Suppressor macrophage (primary cell): ENCODE measurements at regions not wholly inside any gene's neighbourhood (a gene's known extent, or its start where the extent isn't known, plus 50 kb on each side); places are given as distances from the start of the nearest gene placed in this dataset.
"Not testable (repeated sequence)": the region's sequence is repeated elsewhere in the genome, so short reads cannot be mapped to it uniquely, and the experiment has no call there.

Source experiments
- DNase-seq, 4 experiments: peaks; one replicate each; pipeline ENCODE4 v3.0.0-alpha.2; 2020 to 2022

DNA sequence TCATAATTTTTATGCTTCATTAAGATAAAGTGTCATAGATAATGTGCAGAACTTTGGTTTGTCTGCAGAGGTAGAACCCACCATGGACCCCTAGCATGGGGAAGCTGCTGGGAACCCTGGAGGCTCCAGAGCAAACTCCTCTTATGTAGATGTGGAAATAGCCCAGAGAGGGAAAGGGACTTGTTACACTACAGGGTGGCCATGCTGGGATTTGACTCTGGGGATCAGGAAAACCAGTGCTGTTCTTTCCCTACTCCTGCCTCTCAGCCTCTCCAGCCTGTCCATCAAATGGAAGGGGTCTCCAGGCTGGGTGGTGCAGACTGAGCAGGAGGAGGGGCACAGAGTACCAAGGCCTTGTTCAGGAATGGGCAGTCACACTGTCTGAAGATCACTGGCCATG is 54.2 kb downstream of the MSX1 start:
- no peak for DNase-seq

- DNase-seq, result no peak
Measured at GRCh38 chr4:4914059-4914820, 54.8 kb downstream of the MSX1 start.

DNA sequence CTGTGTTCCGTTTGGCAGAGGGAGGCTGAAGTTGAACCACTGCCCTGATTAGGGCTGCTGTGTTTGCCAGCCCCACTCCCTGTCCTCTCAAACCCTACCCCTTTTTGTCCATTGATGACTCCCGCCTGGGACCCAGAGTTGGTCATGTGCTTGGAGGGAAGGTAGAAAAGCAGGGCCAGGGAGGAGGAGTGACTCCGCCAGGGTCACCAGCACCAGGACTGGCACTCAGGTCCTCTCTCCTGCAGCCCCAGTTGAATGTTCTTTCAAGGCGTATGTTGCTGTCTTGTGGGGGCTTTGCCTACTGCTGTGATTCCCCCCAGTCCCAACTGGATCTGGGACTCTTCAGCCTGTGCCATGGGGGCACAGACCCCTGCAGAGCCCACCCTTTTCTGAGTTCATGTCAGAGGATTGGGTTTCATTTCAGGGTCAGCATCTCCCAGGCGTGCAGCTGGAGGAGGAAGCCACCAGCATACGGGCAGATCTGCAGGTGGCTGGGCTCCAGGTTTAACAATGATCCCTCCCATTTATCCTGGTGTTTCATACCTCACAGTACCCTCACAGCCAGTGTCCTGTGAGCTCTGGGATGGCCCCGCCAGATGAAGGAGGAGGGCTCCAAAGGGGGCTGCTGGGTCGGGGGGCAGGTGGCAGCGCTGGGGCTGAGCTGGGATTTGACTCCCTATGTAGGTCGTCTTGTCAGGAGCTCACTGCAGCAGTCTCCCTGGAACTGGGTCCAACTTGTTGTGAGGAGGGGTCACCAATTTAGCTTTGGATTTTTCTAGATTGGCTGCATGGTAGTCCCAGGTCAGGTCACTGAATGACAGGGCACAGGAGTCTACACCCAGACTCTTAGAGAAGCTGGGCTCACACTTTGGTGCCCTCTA is 55.7 kb downstream of the MSX1 start:
- no peak for DNase-seq

GRCh38 chr4:4918067-4918466 is 58.6 kb downstream of the MSX1 start:
- no peak for DNase-seq

GRCh38 chr4:4919927-4920326 is 60.5 kb downstream of the MSX1 start:
- no peak for DNase-seq

DNA sequence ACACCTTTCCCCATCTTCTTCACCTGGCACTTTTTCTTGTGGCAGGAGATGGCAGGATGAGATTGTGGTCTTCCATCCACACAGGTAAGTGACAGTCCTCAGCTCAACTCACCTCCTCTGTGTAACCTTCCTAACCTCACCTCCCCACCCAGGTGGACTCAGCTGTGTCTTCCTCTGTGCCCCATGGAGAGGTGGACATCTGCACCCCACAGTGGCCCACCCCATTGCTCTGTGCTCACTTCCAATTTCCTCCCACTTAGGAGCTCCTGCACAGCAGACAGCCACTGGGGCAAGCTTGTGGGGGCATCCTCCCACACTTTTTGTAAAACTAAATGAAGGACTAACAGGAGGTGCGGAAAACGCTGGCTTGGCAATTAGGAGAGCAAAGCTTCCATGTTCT is 61.6 kb downstream of the MSX1 start:
- no peak for DNase-seq

DNA sequence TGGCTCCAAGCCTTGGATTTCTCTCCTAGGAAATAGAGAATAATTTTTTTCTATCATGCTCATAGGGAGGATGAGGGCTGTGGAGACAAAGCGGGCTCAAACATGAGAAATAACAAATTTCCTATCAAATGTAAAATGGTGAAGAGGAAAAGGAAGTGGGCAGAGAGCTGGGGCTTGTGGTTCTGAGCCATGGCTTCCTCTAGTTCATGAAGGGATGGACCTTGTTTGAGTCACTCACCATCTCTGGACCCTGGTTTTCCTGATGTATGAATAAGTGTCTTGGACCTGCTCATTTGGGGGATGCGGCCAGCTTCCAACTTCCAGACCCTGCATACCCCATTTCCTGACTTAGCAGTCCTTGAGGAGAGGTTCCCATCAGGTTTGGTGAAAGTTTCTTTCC is 63.0 kb downstream of the MSX1 start:
- DNase-seq, result no peak

- DNase-seq, result peak in 1 of 4 experiments; percentile 19
Measured at GRCh38 chr4:4923201-4923600, 63.7 kb downstream of the MSX1 start.

GRCh38 chr4:4930677-4931076 is 71.2 kb downstream of the MSX1 start:
- no peak for DNase-seq

- no peak for DNase-seq
Measured at GRCh38 chr4:4935974-4936373, 76.5 kb downstream of the MSX1 start.

DNA sequence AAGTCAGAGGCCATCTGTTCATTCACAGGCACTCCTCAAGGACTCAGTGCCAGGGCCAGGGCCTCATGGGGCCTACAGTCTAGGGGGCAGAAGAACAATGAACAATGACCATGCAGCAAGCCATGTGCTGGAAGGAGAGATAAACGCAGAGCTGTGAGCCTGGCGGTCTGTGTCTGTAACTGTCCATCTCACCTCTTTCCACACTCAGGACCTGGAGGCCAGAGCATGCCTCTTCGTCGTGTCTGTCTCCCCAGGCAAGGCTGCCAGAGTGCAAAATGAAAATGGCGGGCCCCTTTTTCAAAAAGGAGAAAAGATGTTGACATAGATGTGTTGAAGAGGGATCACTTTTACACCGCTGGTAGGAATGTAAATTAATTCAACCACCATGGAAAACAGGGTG is 78.5 kb downstream of the MSX1 start:
- no peak for DNase-seq

- DNase-seq, result no peak
Measured at GRCh38 chr4:4941751-4942150, 77.5 kb downstream of the CYTL1 start.

DNA sequence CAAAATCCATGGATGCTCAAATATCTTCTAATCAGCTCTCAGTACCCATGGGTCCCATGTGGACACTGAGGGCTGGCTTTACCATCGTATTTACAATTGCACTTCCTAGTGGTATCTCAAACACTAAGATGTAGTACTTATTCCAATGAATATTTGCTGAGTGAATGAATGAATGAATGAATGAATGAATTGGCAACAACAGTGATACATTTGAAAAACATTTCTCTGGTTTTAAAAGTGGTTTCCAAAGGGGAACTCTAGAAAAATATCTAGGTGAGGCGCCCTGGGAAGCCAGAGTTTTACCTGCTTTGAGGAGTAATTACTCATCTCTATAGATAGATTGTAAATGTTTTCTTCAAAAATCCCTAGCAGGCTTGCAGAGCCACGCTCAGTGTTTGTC is 76.6 kb downstream of the CYTL1 start:
- DNase-seq, result no peak

DNA sequence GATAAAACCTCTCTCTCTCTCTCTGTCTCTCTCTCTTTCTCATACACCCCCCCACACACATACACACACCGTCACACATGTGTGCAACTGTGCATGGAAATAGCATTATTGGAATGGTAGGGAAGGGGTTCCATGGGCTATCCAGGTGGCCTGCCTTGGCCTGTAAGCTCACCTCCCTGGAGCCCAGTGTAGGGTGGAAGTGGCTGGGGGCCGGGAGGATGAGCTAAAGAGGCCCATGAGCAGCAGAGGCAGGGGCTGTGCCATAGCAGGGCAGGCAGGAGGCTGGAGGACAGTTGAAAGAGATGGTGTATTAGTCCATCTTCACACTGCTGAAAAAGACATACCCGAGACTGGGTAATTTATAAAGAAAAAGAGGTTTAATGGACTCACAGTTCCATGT is 74.2 kb downstream of the CYTL1 start:
- no peak for DNase-seq

DNA sequence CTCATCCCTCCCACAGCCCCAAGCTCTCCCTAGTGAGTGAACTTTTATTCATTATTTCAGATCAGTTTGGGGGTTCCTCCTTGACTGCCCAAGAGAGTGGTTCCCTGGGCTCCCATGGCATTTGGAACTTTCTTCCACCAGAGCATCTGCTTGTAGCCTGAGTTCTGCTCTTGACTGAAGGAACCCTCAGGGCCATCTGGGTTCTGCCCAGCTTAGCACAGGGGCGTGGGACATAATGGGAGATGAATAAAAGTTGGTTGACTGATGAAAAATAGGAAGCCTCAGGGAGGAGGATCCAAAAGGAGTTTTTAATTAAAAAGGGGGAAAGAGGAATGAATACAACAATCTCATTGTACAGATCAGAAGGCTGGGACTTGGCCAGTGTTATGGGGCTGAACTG is 73.4 kb downstream of the CYTL1 start:
- no peak for DNase-seq

DNA sequence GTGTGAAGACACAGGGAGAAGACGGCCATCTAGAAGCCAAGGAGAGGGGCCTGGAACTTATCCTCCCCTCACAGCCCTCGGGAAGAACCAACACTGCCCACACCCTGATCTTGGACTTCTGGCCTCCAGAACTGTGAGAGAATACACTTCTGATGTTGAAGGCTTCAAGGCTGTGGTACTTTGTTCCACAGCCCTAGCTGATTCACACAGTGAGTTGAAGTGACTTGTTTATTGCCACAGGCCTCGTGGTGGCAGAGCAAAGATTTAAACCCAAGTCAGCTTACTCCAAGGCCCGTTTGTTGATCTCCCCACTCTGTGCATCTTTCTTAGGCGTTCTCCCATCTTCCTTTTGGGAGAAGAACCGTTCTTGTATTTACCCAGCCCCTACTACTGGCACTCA is 72.8 kb downstream of the CYTL1 start:
- no peak for DNase-seq

DNA sequence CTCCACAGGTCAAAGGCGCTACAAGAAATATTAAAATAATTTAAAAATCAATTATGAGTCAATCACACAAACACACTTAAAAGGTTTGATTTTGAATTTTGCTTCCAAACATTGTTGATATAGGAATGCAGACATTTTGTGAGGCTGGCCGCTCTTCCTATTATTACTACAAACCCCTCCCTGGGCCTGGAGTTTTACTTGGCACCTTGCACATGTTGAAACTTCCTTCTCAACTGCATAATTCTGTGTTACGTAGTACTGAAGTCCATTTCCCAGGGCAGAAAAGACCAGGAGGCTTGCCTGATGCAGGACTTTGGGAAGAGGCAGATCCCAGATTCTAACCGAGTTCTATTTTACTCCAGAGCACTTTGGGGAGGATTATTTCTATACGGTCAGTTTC is 71.5 kb downstream of the CYTL1 start:
- DNase-seq, result no peak

DNA sequence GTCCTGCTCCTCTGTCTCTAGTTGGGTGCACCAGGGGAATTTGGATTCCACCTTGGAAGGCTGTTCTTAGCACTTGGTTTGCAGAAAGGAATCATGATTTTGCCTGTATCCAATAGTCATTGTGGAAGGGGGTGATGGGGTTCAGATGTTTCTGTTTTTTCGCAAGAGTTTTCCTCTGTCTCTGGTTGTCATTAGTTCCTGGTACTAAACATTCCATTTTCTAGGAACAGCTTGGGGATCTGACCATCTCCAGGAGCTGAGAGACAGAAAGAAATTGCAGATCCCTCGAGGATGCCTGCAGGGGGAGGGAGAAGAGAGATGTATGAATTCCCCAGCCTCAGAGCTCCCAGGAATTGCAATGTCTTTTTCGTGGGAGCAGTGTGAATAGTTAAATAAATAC is 70.9 kb downstream of the CYTL1 start:
- DNase-seq, result no peak

GRCh38 chr4:4950561-4951290 is 68.5 kb downstream of the CYTL1 start:
- no peak for DNase-seq

DNA sequence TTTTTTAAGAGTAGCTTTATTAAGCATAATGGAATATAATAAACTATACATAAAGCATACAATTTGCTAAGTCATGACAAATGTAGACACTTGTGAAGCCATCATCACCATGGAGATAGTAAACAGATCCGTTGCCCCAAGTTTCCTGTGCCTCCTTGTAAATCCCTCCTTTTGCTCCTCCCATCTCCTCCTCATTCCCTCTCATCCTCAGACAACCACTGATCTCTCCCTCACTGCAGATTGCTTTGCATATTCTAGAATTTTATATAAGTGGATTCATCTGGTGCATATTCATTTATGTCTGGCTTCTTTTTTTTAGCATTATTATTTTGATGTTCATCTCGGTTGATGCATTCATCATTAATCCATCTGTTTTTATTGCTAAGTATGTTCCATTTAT is 67.0 kb downstream of the CYTL1 start:
- DNase-seq, result no peak

- not testable (repeated sequence) for DNase-seq
Measured at GRCh38 chr4:4959344-4960074, 59.7 kb downstream of the CYTL1 start.

DNA sequence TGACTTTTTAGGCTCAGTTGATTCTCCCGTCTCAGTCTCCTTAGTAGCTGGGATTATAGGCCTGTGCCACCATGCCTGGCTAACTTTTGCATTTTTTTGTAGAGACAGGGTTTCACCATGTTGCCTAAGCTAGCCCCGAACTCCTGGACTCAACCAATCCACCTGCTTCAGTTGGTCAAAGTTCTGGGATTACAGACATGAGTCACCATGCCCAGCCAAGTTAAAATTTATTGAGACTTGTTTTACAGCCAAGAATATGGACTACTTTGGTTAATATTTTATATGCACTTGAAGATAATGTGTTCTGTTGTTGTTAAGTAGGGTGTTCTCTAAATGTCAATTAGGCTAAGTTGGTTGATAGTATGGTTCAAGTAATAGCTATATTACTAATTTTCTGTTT is 58.7 kb downstream of the CYTL1 start:
- DNase-seq, result no peak

GRCh38 chr4:4961936-4962335 is 57.3 kb downstream of the CYTL1 start:
- DNase-seq, result no peak
